ENCODE measurements at regions not wholly inside any gene's neighbourhood (a gene's known extent, or its start where the extent isn't known, plus 50 kb on each side); places are given as distances from the start of the nearest gene placed in this dataset.

DNA sequence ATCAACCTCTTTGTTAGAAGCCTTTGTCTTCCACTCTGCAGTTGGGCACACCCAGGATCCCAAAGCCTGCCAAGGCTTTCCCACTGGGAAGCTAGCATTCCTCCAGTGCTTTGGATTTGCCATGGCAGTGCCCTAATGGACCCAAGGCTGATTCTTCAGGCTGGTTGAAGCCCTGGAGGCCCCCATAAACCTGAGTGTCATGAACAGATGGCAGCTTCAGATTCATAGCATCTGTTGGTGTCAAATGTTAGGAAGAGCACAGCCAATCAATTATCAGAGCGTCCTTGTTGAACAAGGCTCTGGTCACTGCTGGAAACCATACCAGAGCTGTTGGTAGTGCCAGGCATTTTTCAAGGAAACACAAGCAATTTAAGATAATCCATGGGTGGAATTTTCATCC is 241.1 kb upstream of the KLF4 start:
- no peak for DNase-seq

DNA sequence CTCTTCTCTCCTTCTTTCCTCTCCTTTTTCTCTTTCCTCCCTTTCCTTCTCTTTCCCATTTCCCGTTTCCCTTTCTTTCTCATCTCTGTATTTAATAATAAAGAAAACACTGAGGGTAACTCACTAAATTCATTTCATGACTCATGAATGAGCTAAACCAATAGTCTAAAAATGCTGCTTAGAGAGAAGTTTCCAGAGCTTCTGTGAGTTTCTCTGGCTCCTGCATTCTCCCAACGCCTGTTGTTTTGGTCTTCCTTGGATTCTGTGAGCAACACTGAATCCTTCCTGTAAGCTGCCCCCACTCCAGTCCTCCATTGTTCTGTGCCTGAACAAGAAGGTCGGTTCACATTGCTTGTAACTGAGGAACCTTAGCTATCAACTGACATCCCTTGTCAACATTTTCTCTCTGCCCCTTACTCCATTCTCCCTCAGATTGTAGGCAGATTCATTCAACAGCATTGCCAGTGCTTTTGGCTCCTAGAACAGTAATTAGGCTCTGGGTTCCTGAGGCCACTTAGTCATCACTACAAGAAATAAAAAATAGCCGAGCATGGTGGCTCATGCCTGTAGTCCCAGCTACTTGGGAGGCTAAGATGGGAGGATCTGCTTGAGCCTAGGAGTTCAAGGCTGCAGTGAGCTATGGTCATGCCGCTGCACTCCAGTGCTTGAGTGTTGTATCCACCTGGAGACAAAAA is 237.7 kb upstream of the KLF4 start:
- no peak for DNase-seq

DNA sequence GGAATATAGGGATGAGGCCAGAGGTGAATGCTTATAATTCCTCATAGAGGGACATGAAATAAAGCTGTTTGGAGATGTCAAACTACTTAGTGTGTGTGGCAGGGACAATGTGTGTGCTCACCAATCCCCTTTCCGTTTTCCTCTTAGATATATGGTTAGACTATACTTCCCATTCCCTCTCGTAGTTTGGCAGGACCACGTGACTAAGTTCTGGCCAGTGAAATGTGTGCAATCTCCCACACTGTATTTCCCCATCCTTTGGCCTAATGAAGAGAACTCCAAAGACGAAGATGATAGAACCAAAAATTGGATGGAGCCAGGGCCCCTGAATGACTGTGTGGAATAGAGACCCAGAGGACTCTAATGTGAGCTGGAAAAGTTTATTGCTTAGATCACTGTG is 233.4 kb upstream of the KLF4 start:
- no peak for DNase-seq

DNA sequence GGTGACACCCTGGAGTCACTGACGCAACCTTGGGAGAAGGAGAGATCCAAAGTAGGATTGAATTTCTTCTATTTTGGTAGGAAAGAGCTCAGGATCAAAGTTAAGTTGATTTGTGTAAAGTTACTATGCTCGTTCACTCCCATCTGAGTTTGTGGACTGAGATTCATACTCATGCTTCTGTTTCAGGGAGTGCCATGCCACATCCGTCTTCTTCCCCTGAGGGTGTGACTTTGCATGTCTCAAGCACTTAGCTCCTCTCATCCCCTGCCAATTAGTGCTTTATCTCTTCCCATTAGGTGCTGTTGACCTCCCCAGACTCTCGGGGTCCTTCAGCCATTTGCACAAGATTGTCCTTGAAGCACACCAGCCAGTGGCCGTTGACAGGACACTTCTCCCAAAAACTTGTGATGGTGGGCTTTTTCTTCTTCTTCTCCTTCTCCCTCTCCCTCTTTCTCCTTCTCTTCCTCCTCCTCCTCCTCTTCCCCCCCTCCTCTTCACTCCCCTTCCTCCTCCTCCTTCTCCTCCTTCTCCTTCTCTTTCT is 232.2 kb upstream of the KLF4 start:
- no peak for DNase-seq

DNA sequence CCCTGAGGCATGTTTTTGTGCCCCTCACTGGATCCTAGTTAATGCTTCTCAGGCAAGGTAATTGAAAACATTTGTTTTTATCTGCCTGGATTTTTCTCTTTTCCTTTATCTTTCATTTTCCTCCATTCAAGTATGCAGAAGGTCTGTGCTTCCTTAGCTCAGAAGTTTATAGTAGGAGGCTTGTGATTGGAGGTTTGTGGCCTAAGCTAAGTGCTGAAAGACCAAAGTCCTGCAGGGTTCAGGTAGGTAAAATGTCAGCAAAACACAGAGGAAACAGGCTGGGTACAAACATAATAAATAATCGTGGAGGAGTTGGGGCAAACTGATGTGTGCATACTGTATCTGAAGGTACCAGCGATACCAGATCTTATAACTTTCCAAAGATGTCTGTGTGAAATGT is 230.9 kb upstream of the KLF4 start:
- no peak for DNase-seq

DNA sequence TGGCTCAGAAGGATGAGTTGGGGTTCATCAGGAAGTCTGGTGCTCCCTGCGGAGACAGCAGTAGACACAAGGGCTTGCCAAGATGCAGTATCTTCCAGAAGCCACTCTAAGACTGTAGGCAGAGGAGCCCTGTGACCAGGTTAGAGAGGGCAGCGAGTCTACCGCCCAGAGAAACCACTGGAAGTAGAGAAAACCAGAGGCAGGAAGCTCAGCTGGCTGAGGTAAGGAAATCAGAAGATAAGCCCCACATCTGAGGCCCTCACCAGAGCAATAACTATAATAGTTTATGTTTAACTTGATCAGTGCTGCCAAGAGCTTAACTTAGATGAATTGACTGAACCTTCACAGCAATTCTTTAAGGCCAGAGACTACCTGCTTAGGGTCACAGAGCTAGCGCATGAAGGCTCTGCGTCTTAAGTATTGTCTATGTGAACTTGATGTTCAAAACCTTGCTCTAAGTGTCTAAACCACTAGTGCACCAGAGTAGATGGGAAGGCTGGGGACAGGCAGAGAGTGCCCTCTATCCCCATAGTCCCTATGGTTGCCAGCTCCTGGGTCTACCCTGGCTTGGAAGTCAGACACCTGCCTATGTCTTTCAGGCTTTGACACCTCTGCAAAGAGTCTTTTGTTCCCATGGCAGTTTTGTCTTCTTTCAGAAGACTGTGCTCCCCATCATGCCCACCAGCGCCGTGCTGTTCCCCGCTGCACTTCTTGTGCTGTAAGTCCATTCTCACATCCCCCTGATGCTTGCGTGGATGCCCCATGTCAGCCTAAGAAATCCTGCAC is 228.2 kb upstream of the KLF4 start:
- DNase-seq: no peak

DNA sequence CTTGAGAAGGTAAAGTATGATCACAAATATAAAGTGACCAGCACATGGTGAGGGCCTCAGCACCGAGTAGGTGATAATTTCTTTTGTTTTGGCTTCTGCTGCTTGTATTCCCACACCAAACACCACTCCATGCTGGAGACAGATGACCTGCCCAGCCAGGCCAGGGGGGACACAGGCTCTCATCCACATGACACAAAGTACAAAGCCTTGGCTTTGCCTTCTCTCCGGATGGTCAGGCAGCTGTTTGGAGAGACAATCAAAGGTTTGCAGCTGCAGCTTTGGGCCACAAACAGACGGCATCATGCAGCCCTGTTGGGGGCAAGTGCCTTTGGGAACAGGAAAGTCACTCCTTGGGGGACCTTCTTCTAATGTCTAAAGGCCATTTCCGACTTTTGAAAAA is 226.2 kb upstream of the KLF4 start:
- no peak for DNase-seq

DNA sequence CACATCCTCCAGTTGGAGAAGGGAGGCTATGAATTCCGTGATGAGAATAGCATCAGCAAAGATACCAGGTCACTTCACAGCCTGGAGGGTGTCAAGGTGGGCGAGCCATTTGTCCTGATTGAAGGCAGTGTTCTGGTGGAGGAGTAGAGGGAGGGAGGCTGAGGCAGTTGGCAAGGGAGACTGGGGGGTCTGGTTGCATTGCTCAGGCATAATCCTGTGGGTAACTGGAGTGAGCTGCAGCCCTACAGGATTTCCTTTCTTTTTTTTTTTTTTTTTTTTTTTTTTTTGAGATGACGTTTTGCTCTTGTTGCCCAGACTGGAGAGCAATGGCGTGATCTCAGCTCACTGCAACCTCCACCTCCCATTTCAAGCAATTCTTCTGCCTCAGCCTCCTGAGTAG is 223.9 kb upstream of the KLF4 start:
- DNase-seq: no peak

DNA sequence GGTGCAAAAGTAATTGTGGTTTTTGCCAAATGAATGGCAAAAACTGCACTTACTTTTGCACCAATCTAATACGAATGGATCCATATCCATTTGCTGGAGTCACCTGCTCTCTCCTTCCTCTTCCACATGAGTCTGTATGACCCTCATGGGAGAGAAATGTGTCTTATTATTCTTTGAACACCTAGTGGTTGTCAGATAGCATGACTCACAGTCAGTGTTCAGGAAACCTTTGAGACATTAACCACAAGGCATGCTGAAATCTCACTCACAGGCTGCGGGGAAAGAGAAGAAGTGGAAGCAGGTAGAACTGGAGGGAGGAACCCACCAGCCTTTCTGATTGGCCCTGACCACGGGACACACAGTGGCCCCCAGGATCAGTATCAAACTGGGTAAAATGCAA is 222.8 kb upstream of the KLF4 start:
- DNase-seq: no peak

DNA sequence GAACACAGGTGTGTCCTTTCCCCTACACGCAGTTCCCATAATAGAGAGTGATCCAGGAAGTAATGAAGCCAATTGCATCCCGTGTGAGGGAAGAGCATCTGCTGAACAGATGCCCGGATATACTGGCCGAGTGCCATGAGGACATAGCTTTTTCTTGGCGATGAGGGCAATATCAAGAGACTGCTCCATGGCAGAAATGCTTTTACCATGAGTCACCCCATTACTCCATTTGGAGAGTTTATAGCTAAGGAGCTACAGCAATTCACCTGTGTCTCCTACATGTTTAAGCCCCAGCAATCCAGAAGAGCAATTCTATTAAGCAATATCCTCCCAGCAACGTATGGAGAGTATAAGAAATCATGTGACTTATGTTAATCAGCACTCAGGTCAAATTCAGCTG is 222.0 kb upstream of the KLF4 start:
- no peak for DNase-seq

DNA sequence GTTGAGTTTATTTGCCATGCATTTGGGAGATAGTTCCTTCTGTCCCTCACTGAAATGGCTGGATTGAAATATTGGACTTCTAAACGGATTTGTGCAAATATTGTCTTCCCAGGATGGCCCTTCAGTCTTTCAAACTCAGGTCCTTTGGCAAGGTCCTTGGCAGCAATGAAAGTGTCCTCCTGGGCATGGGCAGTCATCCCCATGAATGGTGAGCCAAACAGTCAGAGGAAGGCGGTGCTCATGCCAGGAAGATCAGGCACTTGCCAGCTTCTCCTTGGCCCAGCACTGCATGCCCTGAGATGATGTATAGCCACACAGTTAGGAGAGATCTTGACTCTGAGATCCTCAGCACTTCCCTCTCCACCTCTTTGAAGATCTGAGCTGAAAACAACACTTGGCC is 221.4 kb upstream of the KLF4 start:
- DNase-seq: peak; percentile 95

DNA sequence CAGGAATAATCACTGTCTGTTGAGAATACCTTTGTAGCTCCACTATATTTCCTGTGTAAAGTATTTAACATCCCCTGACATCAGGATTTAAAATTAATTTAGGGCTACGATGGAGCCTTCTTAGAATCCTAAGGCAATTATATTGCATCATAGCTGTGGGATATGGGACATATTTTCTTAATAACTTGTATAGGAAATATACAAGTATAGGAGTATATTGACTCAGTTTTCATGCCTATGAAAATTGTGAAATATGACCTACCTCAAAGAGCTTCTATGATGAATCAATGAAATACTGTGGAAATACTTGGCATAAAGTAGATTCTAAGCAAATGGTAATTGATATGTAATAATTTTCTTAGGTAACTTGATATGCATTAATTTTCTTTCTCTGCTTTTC is 221.0 kb upstream of the KLF4 start:
- no peak for DNase-seq

DNA sequence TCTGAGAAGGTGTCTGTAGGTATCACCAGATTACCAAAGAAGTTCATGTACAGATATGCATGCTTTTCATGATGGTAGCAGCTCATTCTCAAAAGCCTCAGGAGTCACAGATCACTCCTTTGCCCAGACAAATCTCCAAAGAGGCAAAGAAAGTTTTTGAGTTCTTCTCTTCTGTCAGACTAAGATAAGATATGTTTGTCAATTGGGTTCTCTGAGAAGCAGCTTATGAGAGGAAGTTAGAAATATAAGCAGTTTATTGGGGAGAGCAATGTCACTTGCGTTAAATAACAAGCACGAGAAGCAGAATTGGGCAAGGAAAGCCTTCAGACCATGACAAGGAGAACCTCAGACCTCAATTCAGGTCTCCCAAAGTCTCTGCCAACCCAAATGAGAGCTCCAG is 219.2 kb upstream of the KLF4 start:
- no peak for DNase-seq

DNA sequence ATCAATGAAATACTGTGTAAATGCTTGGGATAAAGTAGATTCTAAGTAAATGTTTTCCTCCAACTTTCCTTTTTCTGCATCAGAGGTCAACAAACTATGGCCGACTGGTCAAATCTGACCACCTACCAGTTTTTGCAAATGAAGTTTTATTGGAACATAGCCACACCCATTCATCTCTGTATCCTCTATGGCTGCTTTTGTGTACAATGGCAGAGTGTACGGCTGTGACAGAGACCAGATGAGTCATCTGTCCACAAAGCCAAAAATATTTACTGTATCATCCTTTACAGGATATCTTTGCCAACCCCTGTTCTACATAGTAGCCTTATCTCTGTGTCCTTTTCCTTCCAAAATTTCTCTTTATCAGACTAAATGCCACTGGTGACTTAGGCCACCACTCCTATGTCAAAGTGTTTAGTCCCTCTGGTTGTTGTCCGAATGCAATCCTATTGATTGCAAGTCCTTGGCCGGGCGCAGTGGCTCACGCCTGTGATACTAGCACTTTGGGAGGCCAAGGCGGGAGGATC is 218.4 kb upstream of the KLF4 start:
- no peak for DNase-seq

DNA sequence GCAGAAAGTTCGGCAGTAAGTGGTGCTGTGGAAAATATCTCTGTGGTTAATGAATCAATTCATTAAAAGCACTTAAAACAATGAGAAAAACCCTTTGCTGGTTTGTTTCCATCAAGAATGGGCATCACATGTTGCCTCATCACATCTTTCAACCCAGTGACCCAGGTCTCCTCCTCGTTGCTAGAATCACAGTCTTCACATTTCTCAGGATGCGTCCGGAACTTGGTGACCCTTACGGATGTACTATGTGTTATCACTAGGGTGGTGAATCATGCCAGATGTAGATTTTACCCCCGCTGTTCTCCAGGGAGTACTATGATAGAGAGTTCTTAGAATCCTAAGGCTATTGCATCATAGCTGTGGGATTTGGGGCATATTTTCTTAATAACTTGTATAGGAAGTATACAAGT is 217.9 kb upstream of the KLF4 start:
- DNase-seq: no peak

DNA sequence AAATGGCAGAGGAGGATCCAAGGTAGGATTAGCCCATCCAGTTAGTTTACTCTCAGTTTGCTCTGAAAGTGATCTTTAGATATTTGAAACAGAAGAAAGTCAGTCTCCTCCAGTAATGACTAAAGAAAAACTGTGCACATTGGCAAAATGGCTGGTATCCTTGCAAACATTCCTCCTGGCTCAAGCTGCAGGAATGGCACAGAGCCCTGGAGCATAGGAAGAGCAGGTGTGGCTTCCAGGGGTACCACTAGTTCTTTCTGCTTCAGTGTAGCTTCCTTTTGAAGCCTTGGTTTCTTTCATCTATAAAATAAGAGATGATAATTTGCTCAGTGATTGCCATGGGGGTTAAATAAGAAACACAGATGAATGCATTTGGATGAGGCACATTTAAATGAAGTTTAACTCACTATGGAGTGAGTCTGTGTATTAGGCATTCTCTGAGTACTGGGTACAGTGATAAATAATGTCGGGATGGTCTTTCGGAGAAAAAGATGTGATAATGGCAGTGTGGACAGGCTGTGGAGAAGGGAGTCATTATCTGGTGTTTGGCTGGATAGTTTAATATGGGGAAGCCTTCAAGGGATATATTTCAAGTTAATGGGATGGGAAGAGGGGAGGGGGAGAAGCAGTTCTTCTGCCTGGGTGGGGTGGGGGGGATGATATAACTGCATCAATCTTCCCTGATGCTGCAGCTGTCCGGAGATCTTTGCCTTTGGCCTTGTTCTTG is 217.3 kb upstream of the KLF4 start:
- no peak for DNase-seq

DNA sequence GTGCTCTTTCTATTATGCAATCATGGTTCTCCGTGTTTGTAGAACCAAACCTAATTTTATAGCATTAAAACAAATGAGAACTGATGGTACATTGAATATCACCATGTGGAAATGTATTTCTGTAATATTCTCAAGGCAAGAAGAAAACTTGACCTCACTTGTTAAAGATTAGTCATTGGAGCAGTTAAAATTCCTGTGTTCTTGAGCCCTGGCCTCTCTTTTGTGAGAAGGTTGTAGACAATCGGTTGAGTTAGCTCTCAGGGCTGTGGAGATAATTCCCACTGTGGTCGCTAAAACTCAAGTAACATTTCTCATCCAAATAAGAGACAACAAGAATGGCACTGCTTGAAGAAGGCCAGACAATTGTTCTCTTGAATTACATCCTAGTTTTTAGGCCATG is 216.0 kb upstream of the KLF4 start:
- DNase-seq: no peak

DNA sequence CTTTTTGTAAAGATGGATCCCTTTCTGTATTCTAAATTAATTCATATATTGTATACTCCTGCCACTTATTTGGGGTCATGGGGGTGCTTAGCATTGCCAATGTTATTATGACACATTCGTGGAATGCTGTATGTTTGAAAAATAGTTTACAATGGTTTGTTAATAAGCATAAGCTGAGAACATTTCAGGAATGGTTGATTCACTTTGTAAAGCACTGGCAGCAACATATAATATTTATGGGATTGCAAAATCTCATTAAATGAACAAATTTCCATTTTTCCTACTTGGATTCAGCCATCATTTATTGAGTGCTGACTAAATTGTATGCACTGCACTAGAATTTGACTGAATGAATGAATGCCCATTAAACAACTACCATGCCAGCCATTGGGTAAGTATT is 215.2 kb upstream of the KLF4 start:
- DNase-seq: no peak

DNA sequence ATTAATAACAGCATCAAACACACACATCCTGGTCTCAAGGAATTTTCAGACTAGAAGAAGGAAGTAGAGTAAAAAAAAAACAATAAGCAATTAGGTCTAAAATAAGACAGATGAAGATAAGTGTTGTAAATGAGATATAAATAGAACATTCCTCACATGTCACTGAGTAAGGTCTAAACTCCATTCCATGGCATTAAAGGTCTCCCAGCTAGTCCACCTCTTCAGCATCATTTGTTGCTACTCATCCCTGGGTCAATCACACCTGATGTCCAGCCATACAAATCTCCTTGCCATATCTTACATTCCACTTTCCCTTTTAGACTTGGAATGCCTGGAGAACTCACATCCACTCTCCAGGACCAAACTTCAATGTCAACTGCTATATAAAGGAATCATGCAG is 214.1 kb upstream of the KLF4 start:
- no peak for DNase-seq

DNA sequence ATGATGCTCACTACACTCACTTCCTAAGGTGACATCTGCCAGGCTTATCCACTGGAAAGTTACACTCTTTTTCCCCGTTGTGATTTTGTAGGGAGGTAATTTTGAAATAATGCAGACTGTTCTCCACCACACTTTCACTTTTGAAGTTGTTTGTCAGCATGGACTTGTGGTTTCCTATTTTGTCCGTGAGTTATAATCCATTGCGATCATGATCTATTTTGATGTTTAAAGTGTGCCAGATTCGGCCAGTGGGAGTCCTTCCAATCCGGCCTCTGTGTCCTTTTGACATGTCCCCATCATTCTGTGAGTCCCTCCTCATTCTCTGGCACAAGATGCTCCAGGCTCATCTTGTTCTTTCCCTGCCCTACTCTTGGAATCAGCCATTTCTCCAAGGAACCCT is 211.3 kb upstream of the KLF4 start:
- no peak for DNase-seq

DNA sequence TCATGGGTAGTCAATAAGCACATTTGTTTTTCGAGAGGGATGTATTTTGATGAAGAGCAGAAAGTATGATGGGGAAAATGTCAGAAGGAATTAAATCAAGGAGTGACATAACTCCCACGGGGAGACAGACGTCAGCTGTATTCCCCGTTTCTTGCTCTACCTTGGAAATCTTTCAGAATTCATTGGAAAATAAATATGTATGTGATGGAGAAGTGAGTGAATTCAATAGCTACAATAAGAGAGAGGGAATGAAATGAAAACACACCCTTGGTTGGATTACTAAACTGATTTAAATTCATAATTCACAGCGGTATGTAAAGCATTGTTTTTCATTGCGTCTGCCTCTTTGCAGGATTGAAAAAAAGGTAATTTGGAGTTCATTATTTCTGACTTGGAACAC is 209.7 kb upstream of the KLF4 start:
- DNase-seq: no peak

DNA sequence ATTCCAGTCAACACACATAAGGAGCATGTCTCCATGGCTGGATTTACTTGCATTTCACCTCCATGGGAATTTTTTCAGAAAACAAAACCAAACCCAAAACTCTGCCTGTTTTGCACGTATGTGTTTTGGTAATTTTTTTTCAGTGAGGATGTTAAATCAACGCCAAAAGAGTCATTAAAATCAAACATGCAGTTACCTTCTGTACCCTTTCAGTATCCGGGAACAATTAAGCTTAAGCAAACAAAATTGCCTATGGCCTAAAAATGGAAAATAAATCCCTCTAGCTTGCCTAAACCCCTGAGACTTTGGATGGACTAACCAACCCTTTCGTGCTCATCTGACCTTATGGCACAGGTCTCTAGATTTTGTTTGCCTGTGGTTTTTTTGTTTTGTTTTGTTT is 209.2 kb upstream of the KLF4 start:
- DNase-seq: no peak

DNA sequence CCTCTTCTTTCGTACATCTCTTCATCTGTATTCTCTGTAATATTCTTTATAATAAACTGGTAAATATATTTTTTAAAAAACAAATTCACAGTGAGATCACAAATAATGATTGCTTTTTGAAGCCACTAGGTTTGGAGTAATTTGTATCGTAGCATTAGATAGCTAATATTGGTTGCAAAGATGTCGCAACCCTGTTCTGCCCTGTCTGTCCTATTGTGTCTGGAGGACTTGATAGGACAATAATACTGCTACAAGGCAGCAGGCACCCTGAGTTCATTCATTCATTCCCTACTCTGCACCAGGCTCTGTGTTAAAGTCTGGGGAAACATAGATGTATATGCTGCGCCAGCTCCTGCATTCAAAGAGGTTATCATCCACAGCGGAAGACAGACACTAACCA is 206.7 kb upstream of the KLF4 start:
- DNase-seq: no peak

DNA sequence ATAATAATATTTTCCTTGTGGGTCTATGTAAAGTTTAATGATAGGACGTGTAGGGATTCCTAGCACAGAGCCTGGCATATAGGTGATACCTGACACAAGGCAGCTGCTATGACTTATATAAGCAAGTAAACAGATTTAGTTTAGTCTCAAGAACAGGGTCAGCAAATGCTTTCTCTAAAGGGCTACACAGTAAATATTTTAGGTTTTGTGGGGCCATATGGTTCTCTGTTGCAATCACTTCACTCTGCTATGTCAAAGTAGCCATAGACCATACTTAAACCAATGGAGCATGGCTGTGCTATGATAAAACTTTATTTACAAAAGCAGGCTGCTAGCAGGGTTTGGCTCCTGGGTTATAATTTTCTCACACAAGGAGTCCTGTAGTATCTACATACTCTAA is 204.8 kb upstream of the KLF4 start:
- DNase-seq: no peak

All from NCI-H2029 treated with DMSO at 0.1 percent for 48 hours (cell line).